GM12872 (cell line): ENCODE measurements at regions not wholly inside any gene's neighbourhood (a gene's known extent, or its start where the extent isn't known, plus 50 kb on each side); places are given as distances from the start of the nearest gene placed in this dataset.

Experiments
- TF ChIP-seq, protein P1 (sequence below): IDR thresholded peaks from 3 replicates; pipeline ENCODE4 v1.5.1; 2011; ENCODE audit warnings: low read depth, mild to moderate bottlenecking, low read length, moderate library complexity; ENCODE audit not compliant: insufficient read depth

DNA sequence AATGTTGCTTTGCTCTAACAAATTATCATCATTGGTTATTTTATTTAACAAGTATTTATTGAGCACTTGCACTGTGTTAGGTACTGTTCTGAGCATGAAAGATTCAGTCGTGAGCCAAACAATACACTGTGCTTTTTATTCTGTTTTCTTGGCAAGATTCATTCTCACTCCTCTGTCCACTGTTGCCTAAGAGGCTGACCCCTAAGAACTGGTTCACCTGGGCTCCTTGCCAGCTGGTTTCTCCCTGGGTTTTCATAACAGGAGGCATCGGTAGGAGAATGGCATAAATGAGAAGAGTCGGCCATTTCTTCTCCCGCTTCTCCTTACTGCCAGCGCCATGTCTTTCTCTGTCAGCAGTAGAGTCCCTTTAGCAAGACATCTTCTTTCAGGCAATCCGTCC, 243.7 kb upstream of the DIAPH2 start:
- TF ChIP-seq, protein P1, sequence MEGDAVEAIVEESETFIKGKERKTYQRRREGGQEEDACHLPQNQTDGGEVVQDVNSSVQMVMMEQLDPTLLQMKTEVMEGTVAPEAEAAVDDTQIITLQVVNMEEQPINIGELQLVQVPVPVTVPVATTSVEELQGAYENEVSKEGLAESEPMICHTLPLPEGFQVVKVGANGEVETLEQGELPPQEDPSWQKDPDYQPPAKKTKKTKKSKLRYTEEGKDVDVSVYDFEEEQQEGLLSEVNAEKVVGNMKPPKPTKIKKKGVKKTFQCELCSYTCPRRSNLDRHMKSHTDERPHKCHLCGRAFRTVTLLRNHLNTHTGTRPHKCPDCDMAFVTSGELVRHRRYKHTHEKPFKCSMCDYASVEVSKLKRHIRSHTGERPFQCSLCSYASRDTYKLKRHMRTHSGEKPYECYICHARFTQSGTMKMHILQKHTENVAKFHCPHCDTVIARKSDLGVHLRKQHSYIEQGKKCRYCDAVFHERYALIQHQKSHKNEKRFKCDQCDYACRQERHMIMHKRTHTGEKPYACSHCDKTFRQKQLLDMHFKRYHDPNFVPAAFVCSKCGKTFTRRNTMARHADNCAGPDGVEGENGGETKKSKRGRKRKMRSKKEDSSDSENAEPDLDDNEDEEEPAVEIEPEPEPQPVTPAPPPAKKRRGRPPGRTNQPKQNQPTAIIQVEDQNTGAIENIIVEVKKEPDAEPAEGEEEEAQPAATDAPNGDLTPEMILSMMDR, result no peak

DNA sequence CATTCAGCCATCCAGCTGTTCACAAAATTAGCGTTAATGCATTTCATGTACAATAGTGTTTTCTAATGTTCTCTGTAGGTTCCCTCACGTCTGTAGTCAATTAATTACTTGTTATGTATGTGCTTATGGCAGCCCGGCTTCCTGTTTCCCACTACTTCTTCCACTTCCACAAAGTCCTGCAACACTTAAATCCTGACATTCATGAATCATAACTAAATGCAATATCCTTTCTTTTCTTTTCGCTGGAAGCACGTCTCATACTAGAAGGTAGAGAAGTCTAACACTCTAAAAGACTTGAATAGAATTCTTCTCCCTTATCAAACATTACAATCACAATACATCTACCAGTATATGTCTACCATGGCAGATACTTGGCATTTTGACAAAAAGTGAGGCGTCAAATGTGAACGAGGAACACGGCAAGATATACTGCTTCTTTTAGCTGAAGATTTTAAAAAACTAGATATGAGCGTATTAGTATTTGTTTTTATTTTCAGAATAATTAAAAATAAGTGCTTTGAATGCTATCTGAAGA, 239.0 kb upstream of the DIAPH2 start:
- TF ChIP-seq, protein P1, result no peak

DNA sequence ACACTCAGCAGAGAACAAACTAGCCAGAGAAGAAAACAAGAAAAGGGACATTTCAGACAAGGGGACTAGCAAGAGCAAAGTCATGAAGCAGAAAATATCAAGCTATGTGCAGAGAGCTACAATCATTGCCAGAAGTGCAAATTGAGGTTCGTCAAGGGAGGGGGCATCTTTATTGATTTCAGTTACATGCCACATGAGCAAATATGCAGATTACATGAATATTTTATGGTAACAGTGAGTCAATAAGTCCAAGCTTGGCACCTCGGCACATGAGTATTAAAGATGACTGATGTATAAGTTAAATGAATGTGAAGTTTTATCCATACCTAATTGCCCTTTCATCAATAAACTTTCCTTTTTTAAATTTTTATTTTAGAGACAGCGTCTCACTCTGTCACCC, 238.1 kb upstream of the DIAPH2 start:
- TF ChIP-seq, protein P1, result no peak

DNA sequence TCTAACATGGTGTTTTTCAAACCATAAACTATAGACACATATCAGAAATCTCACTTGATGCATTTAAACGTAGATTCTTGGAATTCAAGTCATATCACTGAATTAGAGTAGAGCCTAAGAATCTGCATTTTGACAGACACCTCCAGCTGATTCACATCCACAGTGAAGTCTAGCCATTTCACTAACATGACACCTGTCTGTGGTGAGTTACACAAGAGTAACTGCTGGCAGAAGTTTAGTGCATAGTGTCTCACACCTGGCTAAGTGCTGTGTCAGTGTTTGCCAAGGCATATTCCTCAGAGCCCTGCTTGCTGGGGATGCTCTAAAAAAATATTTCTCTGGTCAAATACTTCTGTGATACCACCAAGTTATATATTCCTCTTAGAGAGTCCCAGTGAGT, 237.5 kb upstream of the DIAPH2 start:
- TF ChIP-seq, protein P1, result no peak

DNA sequence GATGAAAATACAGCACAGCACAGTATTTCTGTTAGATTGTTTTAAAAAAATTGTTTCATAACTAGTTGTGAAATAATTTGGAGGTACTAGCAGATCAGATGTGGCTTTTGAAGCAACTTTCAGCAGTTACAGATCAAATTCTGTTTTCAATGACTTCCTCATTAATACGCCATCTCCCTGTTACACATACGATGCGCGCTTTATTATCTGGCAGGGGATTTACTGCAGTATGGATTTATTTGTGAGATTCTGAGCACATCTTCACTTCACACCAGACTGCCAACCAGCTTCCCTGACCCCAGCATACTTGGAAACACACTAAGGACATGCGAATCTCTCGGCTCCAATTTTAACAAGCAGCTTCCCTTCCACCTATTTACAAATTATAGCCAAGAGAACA, 235.5 kb upstream of the DIAPH2 start:
- TF ChIP-seq, protein P1, result no peak

DNA sequence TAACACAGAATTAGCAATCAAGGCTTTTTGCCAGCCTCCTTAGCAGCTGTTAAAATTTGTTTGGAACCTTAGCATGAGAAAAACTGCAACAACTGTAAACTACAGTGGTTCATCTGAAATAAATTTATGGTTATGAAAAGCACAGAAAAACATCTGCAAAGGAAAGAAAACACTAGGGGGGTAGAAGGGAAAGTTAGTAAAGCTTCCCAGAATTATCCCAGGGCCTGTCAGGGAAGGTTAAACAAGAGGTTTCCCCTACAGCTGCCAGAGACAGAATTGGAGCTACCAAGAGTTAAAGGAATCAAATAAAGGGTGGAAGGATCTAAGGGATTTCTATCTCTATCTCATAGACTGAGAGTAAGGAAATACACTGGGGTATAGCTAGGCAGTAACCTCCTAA, 234.7 kb upstream of the DIAPH2 start:
- TF ChIP-seq, protein P1, result no peak

DNA sequence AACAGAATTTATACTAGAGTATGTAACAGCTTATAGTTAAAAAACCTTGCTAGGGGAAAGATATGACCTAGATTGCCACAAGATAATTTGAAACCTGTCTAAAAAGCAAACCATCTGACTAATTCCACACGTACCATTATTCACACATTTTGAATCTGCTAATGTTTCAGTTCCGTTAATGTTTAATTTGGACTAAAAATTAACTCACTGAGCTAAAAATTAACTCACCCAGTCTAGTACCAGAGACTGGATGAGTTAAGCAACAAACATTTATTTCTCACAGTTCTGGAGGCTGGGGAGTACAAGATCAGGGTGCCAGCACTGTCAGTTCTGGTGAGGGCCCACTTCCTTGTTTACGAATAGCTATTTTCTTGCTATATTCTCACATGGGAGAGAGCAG, 231.5 kb upstream of the DIAPH2 start:
- TF ChIP-seq, protein P1, result no peak
